GM12891 (cell line): ENCODE measurements at regions not wholly inside any gene's neighbourhood (a gene's known extent, or its start where the extent isn't known, plus 50 kb on each side); places are given as distances from the start of the nearest gene placed in this dataset.

ENCODE experiments used
- POLR2A ChIP-seq: IDR thresholded peaks from 2 replicates; pipeline ENCODE4 v1.6.1; 2011; ENCODE audit warnings: low read depth, low read length, control low read depth
- POLR2AphosphoS5 ChIP-seq: IDR thresholded peaks from 2 replicates; pipeline ENCODE4 v1.6.1; 2011; ENCODE audit warnings: low read depth, low read length, control low read depth
- TAF1 ChIP-seq: IDR thresholded peaks from 2 replicates; pipeline ENCODE4 v1.6.1; 2011; ENCODE audit warnings: low read depth, low read length, control low read depth

- TF ChIP-seq TAF1 (no peak), POLR2A (no peak), POLR2AphosphoS5 (no peak)
Measured at GRCh38 chr4:181083757-181084361, 1159.3 kb upstream of the TENM3 start.
